ENCODE measurements at regions not wholly inside any gene's neighbourhood (a gene's known extent, or its start where the extent isn't known, plus 50 kb on each side); places are given as distances from the start of the nearest gene placed in this dataset.

DNA sequence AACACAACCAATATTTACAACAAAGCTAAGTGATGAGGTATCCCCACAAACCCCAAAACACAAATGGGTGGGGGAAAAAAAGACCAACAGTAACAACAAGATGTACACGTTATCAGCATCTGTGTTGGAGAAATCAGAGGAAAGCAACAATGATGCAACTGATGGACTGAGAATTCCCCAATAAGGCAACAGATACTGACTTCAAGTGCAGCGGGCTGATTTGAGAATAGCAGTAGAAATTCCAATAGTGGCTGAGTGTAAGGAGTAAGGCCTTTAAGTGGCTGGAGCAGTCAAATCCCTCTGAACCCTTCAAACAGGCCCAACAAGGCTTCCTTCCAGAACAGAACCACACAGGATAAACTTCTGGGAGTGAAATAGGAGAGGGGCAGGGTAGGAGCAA lies 97.6 kb downstream of the TM2D1 start:
- DNase-seq (ENCODE audit: low read depth, low spot score), result no peak
- H3K36me3 ChIP-seq (ENCODE audit: insufficient read depth, low read length), result no peaks in the 10 kb centered on the region
- H3K27ac ChIP-seq, result no peak overlapping the region
- no peak for TF ChIP-seq FOXP2 (optimal IDR thresholded peaks at IDR 0.05; ENCODE audit: control extremely low read depth, extremely low read length, insufficient read depth)
- no peak for TF ChIP-seq POLR2AphosphoS5 (IDR thresholded peaks at IDR 0.05; ENCODE audit: borderline replicate concordance, low read depth, low read length)
- no peak for TF ChIP-seq EZH2 (IDR thresholded peaks at IDR 0.05)
- H3K9ac ChIP-seq (ENCODE audit: insufficient read length), result no peak overlapping the region
- no peak overlapping the region for H3K4me3 ChIP-seq
- H3K9me3 ChIP-seq (ENCODE audit: low read depth, low read length), result no peaks in the 10 kb centered on the region

DNA sequence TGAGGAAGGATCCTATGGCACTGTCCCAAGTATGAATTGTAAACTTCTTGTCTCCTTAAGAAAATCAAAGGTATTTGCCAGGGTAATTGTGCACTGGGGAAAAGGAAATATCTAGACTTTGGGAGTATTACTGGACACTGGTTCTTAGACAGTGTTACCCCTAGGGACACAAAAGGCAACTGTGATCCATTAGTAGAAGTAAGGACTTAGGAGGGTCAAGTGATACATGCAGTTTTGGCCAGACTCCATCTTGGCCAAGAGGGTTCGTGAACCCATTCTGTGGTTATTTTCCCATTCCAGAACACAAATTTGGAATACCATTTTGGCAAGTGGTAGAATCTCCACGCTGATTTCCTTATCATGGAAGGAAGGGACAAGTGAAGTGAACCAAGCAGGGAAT lies 98.1 kb downstream of the TM2D1 start:
- TF ChIP-seq POLR2AphosphoS5 (IDR thresholded peaks at IDR 0.05; ENCODE audit: borderline replicate concordance, low read depth, low read length), result no peak
- no peak for TF ChIP-seq EZH2 (IDR thresholded peaks at IDR 0.05)
- TF ChIP-seq FOXP2 (optimal IDR thresholded peaks at IDR 0.05; ENCODE audit: control extremely low read depth, extremely low read length, insufficient read depth), result no peak
- no peak overlapping the region for H3K27ac ChIP-seq
- H3K9me3 ChIP-seq (ENCODE audit: low read depth, low read length), result no peaks in the 10 kb centered on the region
- H3K4me3 ChIP-seq, result no peak overlapping the region
- H3K36me3 ChIP-seq (ENCODE audit: insufficient read depth, low read length), result no peaks in the 10 kb centered on the region
- H3K9ac ChIP-seq (ENCODE audit: insufficient read length), result no peak overlapping the region
- DNase-seq (ENCODE audit: low read depth, low spot score), result no peak

DNA sequence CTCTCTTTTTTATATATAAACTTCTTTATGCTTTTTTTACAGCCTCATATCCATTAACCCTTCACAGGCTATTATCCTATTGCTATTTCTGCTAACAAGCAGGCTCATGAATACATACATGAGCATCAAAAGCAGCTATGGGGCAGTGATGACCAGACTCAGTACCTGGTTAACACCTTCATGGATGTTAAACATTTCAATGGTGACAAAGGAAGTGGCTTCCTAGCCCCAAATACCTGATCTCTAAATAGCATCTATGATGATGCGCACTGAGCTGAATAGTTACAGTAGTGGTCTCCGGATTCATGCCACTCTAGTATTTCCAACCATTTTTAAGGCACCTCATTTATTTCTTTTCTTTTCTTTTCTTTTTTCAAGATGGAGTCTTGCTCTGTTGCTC lies 101.1 kb downstream of the TM2D1 start:
- TF ChIP-seq FOXP2 (optimal IDR thresholded peaks at IDR 0.05; ENCODE audit: control extremely low read depth, extremely low read length, insufficient read depth), result no peak
- no peak for TF ChIP-seq EZH2 (IDR thresholded peaks at IDR 0.05)
- TF ChIP-seq POLR2AphosphoS5 (IDR thresholded peaks at IDR 0.05; ENCODE audit: borderline replicate concordance, low read depth, low read length), result no peak
- no peak overlapping the region for H3K27ac ChIP-seq
- H3K4me3 ChIP-seq, result no peak overlapping the region
- no peaks in the 10 kb centered on the region for H3K36me3 ChIP-seq (ENCODE audit: insufficient read depth, low read length)
- no peak overlapping the region for H3K9ac ChIP-seq (ENCODE audit: insufficient read length)
- H3K9me3 ChIP-seq (ENCODE audit: low read depth, low read length), result no peaks in the 10 kb centered on the region
- DNase-seq (ENCODE audit: low read depth, low spot score), result no peak

DNA sequence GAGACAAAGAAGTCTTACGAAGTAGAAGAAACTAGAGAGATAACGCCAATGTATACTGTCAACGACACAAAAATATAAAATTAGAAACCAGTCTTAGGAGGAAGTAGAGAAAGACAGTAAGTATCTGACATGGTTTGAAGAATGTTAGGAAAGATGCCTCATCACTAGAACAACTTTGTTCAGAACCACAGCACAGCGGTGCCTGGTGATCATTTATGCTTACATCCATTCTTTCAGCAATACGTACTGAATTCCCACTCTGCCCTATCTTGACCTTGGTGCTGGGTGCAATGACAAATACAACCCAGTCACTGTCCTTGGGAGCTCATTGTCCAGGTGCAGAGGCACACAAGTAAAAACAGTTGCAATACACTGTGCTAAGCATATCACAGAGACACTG lies 104.4 kb downstream of the TM2D1 start:
- Histone ChIP-seq H3K36me3 (ENCODE audit: insufficient read depth, low read length) (no peaks in the 10 kb centered on the region), H3K9ac (ENCODE audit: insufficient read length) (no peak overlapping the region), H3K9me3 (ENCODE audit: low read depth, low read length) (no peaks in the 10 kb centered on the region), H3K4me3 (0 out of 2 replicates have a peak overlapping the region, but pooled peaks have one; percentile 6), H3K27ac (peak overlapping the region; percentile 42; the same call in 1 of the 2 replicates)
- no peak for TF ChIP-seq EZH2 (IDR thresholded peaks at IDR 0.05)
- TF ChIP-seq FOXP2 (optimal IDR thresholded peaks at IDR 0.05; ENCODE audit: control extremely low read depth, extremely low read length, insufficient read depth), result no peak
- TF ChIP-seq POLR2AphosphoS5 (IDR thresholded peaks at IDR 0.05; ENCODE audit: borderline replicate concordance, low read depth, low read length), result no peak
- DNase-seq (ENCODE audit: low read depth, low spot score), result no peak

DNA sequence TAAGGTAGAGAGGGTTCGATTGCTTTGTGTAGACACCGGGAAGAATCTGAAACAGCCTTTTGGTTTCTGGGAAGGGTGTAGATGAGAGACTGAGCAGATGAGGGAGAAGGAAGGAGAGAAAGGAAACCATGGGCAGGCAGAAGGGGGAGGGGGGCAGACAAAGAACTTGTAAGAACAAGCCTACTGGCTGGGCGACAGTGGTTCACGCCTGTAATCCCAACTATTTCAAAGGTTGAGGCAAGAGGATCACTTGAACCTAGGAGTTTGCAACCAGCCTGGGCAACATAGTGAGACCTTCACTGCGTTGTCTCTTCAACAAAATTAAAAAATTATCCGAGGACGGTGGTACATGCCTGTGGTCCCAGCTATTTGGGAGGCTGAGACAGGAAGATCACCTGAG lies 106.2 kb downstream of the TM2D1 start:
- no peak overlapping the region for H3K27ac ChIP-seq
- H3K36me3 ChIP-seq (ENCODE audit: insufficient read depth, low read length), result no peaks in the 10 kb centered on the region
- no peak for DNase-seq (ENCODE audit: low read depth, low spot score)
- H3K9ac ChIP-seq (ENCODE audit: insufficient read length), result no peak overlapping the region
- H3K9me3 ChIP-seq (ENCODE audit: low read depth, low read length), result no peaks in the 10 kb centered on the region
- TF ChIP-seq POLR2AphosphoS5 (IDR thresholded peaks at IDR 0.05; ENCODE audit: borderline replicate concordance, low read depth, low read length), result no peak
- TF ChIP-seq FOXP2 (optimal IDR thresholded peaks at IDR 0.05; ENCODE audit: control extremely low read depth, extremely low read length, insufficient read depth), result no peak
- no peak overlapping the region for H3K4me3 ChIP-seq

DNA sequence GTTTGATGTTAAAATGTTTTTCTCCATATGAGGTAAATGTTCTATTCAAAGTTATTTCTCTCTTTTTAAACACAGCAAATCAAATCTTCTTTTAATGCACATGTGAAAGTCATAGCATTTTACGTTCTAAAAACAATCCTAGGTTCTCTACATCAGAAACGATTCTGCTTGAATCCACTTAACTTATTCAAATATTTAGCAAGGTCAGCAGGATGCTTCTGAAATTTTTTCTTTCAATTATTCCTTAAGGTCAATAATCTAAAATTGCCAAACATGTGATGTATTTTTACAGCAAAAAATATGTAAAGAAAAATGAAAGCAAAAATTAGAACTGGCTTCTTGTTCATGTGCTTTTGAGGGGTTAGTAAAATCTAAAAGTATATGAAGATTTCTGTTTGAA lies 106.7 kb downstream of the TM2D1 start:
- no peak for DNase-seq (ENCODE audit: low read depth, low spot score)

DNA sequence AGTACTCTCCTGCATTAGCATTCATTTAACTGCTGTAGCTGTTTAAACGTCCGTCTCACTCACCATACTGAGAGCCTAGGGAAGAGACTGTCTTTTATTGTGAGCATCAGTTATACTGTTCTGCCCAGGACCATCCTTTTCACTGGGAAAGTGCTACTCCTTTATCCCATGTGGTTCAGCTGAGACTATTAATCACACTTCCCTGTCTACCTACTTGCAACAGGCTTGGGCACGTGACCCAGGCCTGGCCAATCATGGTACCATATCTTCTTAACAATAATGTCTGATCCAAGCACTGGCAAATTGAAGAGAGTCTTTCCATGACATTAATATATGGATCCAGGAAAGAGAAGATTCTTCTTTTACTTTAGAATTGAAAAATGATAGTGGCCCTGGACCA lies 108.1 kb downstream of the TM2D1 start:
- no peak overlapping the region for H3K9ac ChIP-seq (ENCODE audit: insufficient read length)
- TF ChIP-seq FOXP2 (optimal IDR thresholded peaks at IDR 0.05; ENCODE audit: control extremely low read depth, extremely low read length, insufficient read depth) (no peak), EZH2 (IDR thresholded peaks at IDR 0.05) (no peak), POLR2AphosphoS5 (IDR thresholded peaks at IDR 0.05; ENCODE audit: borderline replicate concordance, low read depth, low read length) (no peak)
- no peaks in the 10 kb centered on the region for H3K36me3 ChIP-seq (ENCODE audit: insufficient read depth, low read length)
- H3K9me3 ChIP-seq (ENCODE audit: low read depth, low read length), result no peaks in the 10 kb centered on the region
- no peak for DNase-seq (ENCODE audit: low read depth, low spot score)
- no peak overlapping the region for H3K27ac ChIP-seq
- no peak overlapping the region for H3K4me3 ChIP-seq

More for the DNA sequence above, 106.7 kb downstream of the TM2D1 start:
- H3K9ac ChIP-seq (ENCODE audit: insufficient read length), result no peak overlapping the region
- H3K4me3 ChIP-seq, result no peak overlapping the region
- no peaks in the 10 kb centered on the region for H3K36me3 ChIP-seq (ENCODE audit: insufficient read depth, low read length)
- no peak overlapping the region for H3K27ac ChIP-seq
- no peaks in the 10 kb centered on the region for H3K9me3 ChIP-seq (ENCODE audit: low read depth, low read length)
- no peak for TF ChIP-seq EZH2 (IDR thresholded peaks at IDR 0.05)
- no peak for TF ChIP-seq POLR2AphosphoS5 (IDR thresholded peaks at IDR 0.05; ENCODE audit: borderline replicate concordance, low read depth, low read length)
- no peak for TF ChIP-seq FOXP2 (optimal IDR thresholded peaks at IDR 0.05; ENCODE audit: control extremely low read depth, extremely low read length, insufficient read depth)

DNA sequence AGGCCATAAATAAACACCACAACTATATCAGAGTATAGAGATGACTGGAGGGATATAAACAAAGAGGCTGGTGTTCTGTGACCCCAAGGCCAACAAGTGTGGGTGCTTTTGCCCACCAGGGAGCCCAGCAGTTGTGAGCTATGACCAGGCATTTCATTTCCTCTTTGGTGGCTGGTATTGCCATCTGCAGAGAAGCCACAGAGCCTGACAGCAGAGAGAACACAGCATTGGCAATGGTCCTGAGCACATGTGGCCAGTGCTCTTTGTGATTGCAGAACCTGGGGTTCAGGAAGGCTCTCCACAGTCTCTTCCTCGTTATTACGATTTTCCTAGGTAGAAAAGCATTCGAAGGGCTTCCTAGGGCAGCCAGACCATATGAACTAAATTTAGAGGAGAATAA lies 112.3 kb downstream of the TM2D1 start:
- DNase-seq (ENCODE audit: low read depth, low spot score), result no peak
- no peaks in the 10 kb centered on the region for H3K36me3 ChIP-seq (ENCODE audit: insufficient read depth, low read length)
- H3K9me3 ChIP-seq (ENCODE audit: low read depth, low read length), result no peaks in the 10 kb centered on the region
- no peak overlapping the region for H3K27ac ChIP-seq
- no peak overlapping the region for H3K9ac ChIP-seq (ENCODE audit: insufficient read length)
- no peak overlapping the region for H3K4me3 ChIP-seq
- no peak for TF ChIP-seq EZH2 (IDR thresholded peaks at IDR 0.05)
- no peak for TF ChIP-seq POLR2AphosphoS5 (IDR thresholded peaks at IDR 0.05; ENCODE audit: borderline replicate concordance, low read depth, low read length)

DNA sequence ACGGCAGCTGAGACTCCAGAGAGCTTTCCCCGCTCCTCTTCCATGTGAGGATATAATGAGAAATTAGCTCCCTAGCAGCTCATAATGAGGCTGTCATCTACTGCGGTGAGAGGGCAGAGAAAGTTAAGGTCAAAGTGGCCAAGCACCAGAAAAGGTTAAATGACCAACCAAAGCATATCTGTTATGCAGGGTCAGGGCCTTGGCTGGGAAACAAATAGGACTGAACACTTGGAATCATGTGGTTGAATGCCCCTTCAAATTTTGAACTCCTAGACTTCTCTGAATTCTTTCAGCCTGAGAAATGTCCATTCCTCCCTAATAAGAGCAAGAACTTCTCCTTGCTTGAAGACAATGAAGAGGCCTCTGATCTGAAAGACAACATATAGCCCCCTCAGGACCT lies 115.9 kb downstream of the TM2D1 start:
- Histone ChIP-seq H3K4me3 (no peak overlapping the region), H3K9ac (ENCODE audit: insufficient read length) (no peak overlapping the region), H3K27ac (no peak overlapping the region), H3K36me3 (ENCODE audit: insufficient read depth, low read length) (no peaks in the 10 kb centered on the region), H3K9me3 (ENCODE audit: low read depth, low read length) (no peaks in the 10 kb centered on the region)
- TF ChIP-seq POLR2AphosphoS5 (IDR thresholded peaks at IDR 0.05; ENCODE audit: borderline replicate concordance, low read depth, low read length), result no peak
- no peak for DNase-seq (ENCODE audit: low read depth, low spot score)

Measured in SK-N-MC (cell line).